Astrocyte (in vitro differentiated cells and primary cell): ENCODE measurements at regions not wholly inside any gene's neighbourhood (a gene's known extent, or its start where the extent isn't known, plus 50 kb on each side); places are given as distances from the start of the nearest gene placed in this dataset.

Experiments used
- EZH2 ChIP-seq: IDR thresholded peaks from 2 replicates; pipeline ENCODE4 v1.6.1; 2012; ENCODE audit warnings: mild to moderate bottlenecking, low read length, inconsistent platforms; ENCODE audit not compliant: insufficient read depth
- TF ChIP-seq, protein P1 (sequence below): IDR thresholded peaks from 2 replicates; pipeline ENCODE4 v1.5.1; 2011; ENCODE audit warnings: low read depth, mild to moderate bottlenecking, inconsistent platforms, low read length, moderate library complexity; ENCODE audit not compliant: insufficient read depth

- TF ChIP-seq, protein P1, sequence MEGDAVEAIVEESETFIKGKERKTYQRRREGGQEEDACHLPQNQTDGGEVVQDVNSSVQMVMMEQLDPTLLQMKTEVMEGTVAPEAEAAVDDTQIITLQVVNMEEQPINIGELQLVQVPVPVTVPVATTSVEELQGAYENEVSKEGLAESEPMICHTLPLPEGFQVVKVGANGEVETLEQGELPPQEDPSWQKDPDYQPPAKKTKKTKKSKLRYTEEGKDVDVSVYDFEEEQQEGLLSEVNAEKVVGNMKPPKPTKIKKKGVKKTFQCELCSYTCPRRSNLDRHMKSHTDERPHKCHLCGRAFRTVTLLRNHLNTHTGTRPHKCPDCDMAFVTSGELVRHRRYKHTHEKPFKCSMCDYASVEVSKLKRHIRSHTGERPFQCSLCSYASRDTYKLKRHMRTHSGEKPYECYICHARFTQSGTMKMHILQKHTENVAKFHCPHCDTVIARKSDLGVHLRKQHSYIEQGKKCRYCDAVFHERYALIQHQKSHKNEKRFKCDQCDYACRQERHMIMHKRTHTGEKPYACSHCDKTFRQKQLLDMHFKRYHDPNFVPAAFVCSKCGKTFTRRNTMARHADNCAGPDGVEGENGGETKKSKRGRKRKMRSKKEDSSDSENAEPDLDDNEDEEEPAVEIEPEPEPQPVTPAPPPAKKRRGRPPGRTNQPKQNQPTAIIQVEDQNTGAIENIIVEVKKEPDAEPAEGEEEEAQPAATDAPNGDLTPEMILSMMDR, result no peak
- no peak for TF ChIP-seq EZH2
Observed at GRCh38 chrX:110514509-110514908, 155.9 kb downstream of the RTL9 start.
